ENCODE measurements at regions not wholly inside any gene's neighbourhood (a gene's known extent, or its start where the extent isn't known, plus 50 kb on each side); places are given as distances from the start of the nearest gene placed in this dataset.

- WGBS (ENCODE audit: low lambda C conversion rate) = 12% methylated on average over 9 of the region's 9 CpGs
- FAIRE-seq (no peak), ATAC-seq (no peak), DNase-seq (ENCODE audit: low spot score) (no peak)
- no peak for TF ChIP-seq SRSF4 (IDR thresholded peaks at IDR 0.05; ENCODE audit: low read depth, low read length, poor library complexity, severe bottlenecking)
- 0 out of 2 replicates have a peak, but pooled peaks have one; percentile 6 for TF ChIP-seq SRY (CRISPR knock-in tag; IDR thresholded peaks at IDR 0.05)
- peaks cover 21% of the 10 kb centered on the region; the same call in 1 of the 2 replicates for H4K20me1 ChIP-seq (ENCODE audit: insufficient read depth, low read length)
- no peaks in the 10 kb centered on the region for H3K79me2 ChIP-seq (ENCODE audit: insufficient read depth, low read length)
- no peak overlapping the region for H3K4me2 ChIP-seq (ENCODE audit: low read depth, low read length)
- H3K4me3 ChIP-seq (replicated peaks in 1 of 3; ENCODE audit: insufficient read depth in 1 of 3, low read depth in 2 of 3, low read length in 3 of 3) = no peak overlapping the region
- no peaks in the 10 kb centered on the region for H3K4me1 ChIP-seq (ENCODE audit: insufficient read depth, low read length)
- no peak overlapping the region for H2AFZ ChIP-seq (ENCODE audit: low read length)
- no peak overlapping the region for H3K9ac ChIP-seq (ENCODE audit: insufficient read depth, low read depth, low read length)
- intact Hi-C loops (cut with micrococcal nuclease; ENCODE audit: unreplicated experiment) = no loop called here
- peaks cover 7 to 86% of the 10 kb centered on the region in 2 experiments; a peak in 4 of 5 replicates for H3K27me3 ChIP-seq (ENCODE audit: control insufficient read depth in 1 of 2, insufficient read depth in 2 of 2, low read length in 2 of 2)
- H3K9me3 ChIP-seq (ENCODE audit: low read length) = no peaks in the 10 kb centered on the region
- in situ Hi-C loops (cut with HindIII; ENCODE audit: extremely low pct_ligation_motif_present, low pct_unique_long_range_greater_than_20kb) = no loop called here
- BruUV-seq (replicated peaks) = no TSS peak
- POLR2A ChIA-PET = no interaction called here
- H3K27ac ChIP-seq (ENCODE audit: extremely low read length, insufficient read depth, low read length) = no peak overlapping the region
- CTCF ChIA-PET (ENCODE audit: low intra/inter-chr PET ratio, low total read pairs) = no interaction called here
- H3K36me3 ChIP-seq (replicated peaks in 1 of 2; ENCODE audit: control insufficient read depth in 1 of 2, insufficient read depth in 2 of 2, low read length in 2 of 2) = no peaks in the 10 kb centered on the region
These were observed 98.8 kb downstream of the YTHDF1 start for GRCh38 chr20:63117151-63117550.

- in situ Hi-C loops (cut with HindIII; ENCODE audit: extremely low pct_ligation_motif_present, low pct_unique_long_range_greater_than_20kb) (no loop called here), intact Hi-C loops (cut with micrococcal nuclease; ENCODE audit: unreplicated experiment) (no loop called here)
- H3K9me3 ChIP-seq (ENCODE audit: low read length) = 0 out of 2 replicates have a peak, but pooled peaks cover 3% of the 10 kb centered on the region
- peaks cover 7 to 80% of the 10 kb centered on the region in 2 experiments; a peak in 4 of 5 replicates for H3K27me3 ChIP-seq (ENCODE audit: control insufficient read depth in 1 of 2, insufficient read depth in 2 of 2, low read length in 2 of 2)
- H3K27ac ChIP-seq (ENCODE audit: extremely low read length, insufficient read depth, low read length) = no peak overlapping the region
- ChIA-PET CTCF (ENCODE audit: low intra/inter-chr PET ratio, low total read pairs) (no interaction called here), POLR2A (no interaction called here)
- FAIRE-seq (no peak), DNase-seq (ENCODE audit: low spot score) (no peak), ATAC-seq (peak; percentile 28; the same call in 1 of the 3 replicates)
- no peak overlapping the region for H3K4me3 ChIP-seq (replicated peaks in 1 of 3; ENCODE audit: insufficient read depth in 1 of 3, low read depth in 2 of 3, low read length in 3 of 3)
- WGBS (ENCODE audit: low lambda C conversion rate) = 17% methylated on average over 26 of the region's 32 CpGs
- peaks cover 21% of the 10 kb centered on the region; the same call in 1 of the 2 replicates for H4K20me1 ChIP-seq (ENCODE audit: insufficient read depth, low read length)
- no peaks in the 10 kb centered on the region for H3K4me1 ChIP-seq (ENCODE audit: insufficient read depth, low read length)
- no peak overlapping the region for H3K4me2 ChIP-seq (ENCODE audit: low read depth, low read length)
- H3K36me3 ChIP-seq (replicated peaks in 1 of 2; ENCODE audit: control insufficient read depth in 1 of 2, insufficient read depth in 2 of 2, low read length in 2 of 2) = no peaks in the 10 kb centered on the region
- BruUV-seq (replicated peaks) = no TSS peak
- no peak overlapping the region for H2AFZ ChIP-seq (ENCODE audit: low read length)
- no peak overlapping the region for H3K9ac ChIP-seq (ENCODE audit: insufficient read depth, low read depth, low read length)
- no peaks in the 10 kb centered on the region for H3K79me2 ChIP-seq (ENCODE audit: insufficient read depth, low read length)
- no peak for TF ChIP-seq CCAR2 (optimal IDR thresholded peaks at IDR 0.05; ENCODE audit: low read depth, low read length)
- 0 out of 2 replicates have a peak, but pooled peaks have one; percentile 15 for TF ChIP-seq ZNF143 (CRISPR knock-in tag; IDR thresholded peaks at IDR 0.05)
- TF ChIP-seq MATR3 (CRISPR knock-in tag; IDR thresholded peaks at IDR 0.05) = no peak
- no peak for TF ChIP-seq SETDB1 (CRISPR knock-in tag; IDR thresholded peaks at IDR 0.05; ENCODE audit: borderline replicate concordance)
- no peak for TF ChIP-seq KAT2B (IDR thresholded peaks at IDR 0.05; ENCODE audit: borderline replicate concordance, low read depth, low read length)
- no peak for TF ChIP-seq ZSCAN31 (CRISPR knock-in tag; IDR thresholded peaks at IDR 0.05; ENCODE audit: low read depth)
- peak; percentile 66; the same call in 1 of the 2 replicates for TF ChIP-seq KMT2B (CRISPR knock-in tag; IDR thresholded peaks at IDR 0.05)
- no peak for TF ChIP-seq HHEX (CRISPR knock-in tag; IDR thresholded peaks at IDR 0.05)
- TF ChIP-seq ZNF333 (CRISPR knock-in tag; IDR thresholded peaks at IDR 0.05; ENCODE audit: borderline replicate concordance) = no peak
- no peak for TF ChIP-seq AGO2 (optimal IDR thresholded peaks at IDR 0.05; ENCODE audit: low read depth, low read length)
- TF ChIP-seq ZFP90 (CRISPR knock-in tag; IDR thresholded peaks at IDR 0.05; ENCODE audit: borderline replicate concordance) = peak; percentile 82; the same call in 1 of the 2 replicates
- no peak for TF ChIP-seq CERS6 (CRISPR knock-in tag; IDR thresholded peaks at IDR 0.05)
- TF ChIP-seq KLF15 (CRISPR knock-in tag; IDR thresholded peaks at IDR 0.05; ENCODE audit: borderline replicate concordance) = peak; percentile 94
- TF ChIP-seq ZNF792 (CRISPR knock-in tag; IDR thresholded peaks at IDR 0.05) = peak; percentile 95
- no peak for TF ChIP-seq ZC3H13 (CRISPR knock-in tag; IDR thresholded peaks at IDR 0.05)
- no peak for TF ChIP-seq DBP (CRISPR knock-in tag; IDR thresholded peaks at IDR 0.05; ENCODE audit: not compliant biosample characterization)
These were observed 99.4 kb downstream of the YTHDF1 start for GRCh38 chr20:63116412-63117106.

All from HepG2 (cell line).